GM19238 (cell line): ENCODE measurements at regions not wholly inside any gene's neighbourhood (a gene's known extent, or its start where the extent isn't known, plus 50 kb on each side); places are given as distances from the start of the nearest gene placed in this dataset.
"Not testable (repeated sequence)": the region's sequence is repeated elsewhere in the genome, so short reads cannot be mapped to it uniquely, and the experiment has no call there.

Experiments used
- DNase-seq: peaks from one replicate; pipeline ENCODE4 v3.0.0; 2011; ENCODE audit warnings: low spot score; ENCODE audit not compliant: insufficient read length

- not testable (repeated sequence) for DNase-seq
Measured at GRCh38 chr16:33992513-33993177, 533.2 kb downstream of the TP53TG3F start.

- DNase-seq: not testable (repeated sequence)
Measured at GRCh38 chr16:33994207-33994606, 534.8 kb downstream of the TP53TG3F start.

GRCh38 chr16:33995821-33996372 is 536.5 kb downstream of the TP53TG3F start:
- not testable (repeated sequence) for DNase-seq

- not testable (repeated sequence) for DNase-seq
Measured at GRCh38 chr16:34001184-34001583, 541.8 kb downstream of the TP53TG3F start.

- DNase-seq: not testable (repeated sequence)
Measured at GRCh38 chr16:34001961-34002360, 542.5 kb downstream of the TP53TG3F start.

GRCh38 chr16:34014841-34015820 is 555.7 kb downstream of the TP53TG3F start:
- DNase-seq: not testable (repeated sequence)

GRCh38 chr16:34018277-34018676 is 558.9 kb downstream of the TP53TG3F start:
- DNase-seq: not testable (repeated sequence)

- no peak for DNase-seq
Measured at GRCh38 chr16:34050787-34051320, 591.4 kb downstream of the TP53TG3F start.

GRCh38 chr16:34054137-34054536 is 594.7 kb downstream of the TP53TG3F start:
- DNase-seq: no peak

GRCh38 chr16:34054969-34055368 is 595.6 kb downstream of the TP53TG3F start:
- no peak for DNase-seq

GRCh38 chr16:34062620-34063253 is 603.3 kb downstream of the TP53TG3F start:
- DNase-seq: not testable (repeated sequence)

GRCh38 chr16:34063498-34064157 is 604.2 kb downstream of the TP53TG3F start:
- not testable (repeated sequence) for DNase-seq

GRCh38 chr16:34064602-34065001 is 605.2 kb downstream of the TP53TG3F start:
- DNase-seq: not testable (repeated sequence)

- DNase-seq: not testable (repeated sequence)
Measured at GRCh38 chr16:34069731-34070130, 610.3 kb downstream of the TP53TG3F start.

- DNase-seq: no peak
Measured at GRCh38 chr16:34078691-34079090, 619.3 kb downstream of the TP53TG3F start.

- not testable (repeated sequence) for DNase-seq
Measured at GRCh38 chr16:34085038-34085437, 625.6 kb downstream of the TP53TG3F start.

GRCh38 chr16:34095006-34095405 is 635.6 kb downstream of the TP53TG3F start:
- DNase-seq: not testable (repeated sequence)

GRCh38 chr16:34096911-34097310 is 637.5 kb downstream of the TP53TG3F start:
- DNase-seq: not testable (repeated sequence)

- DNase-seq: not testable (repeated sequence)
Measured at GRCh38 chr16:34097326-34097725, 637.9 kb downstream of the TP53TG3F start.

- not testable (repeated sequence) for DNase-seq
Measured at GRCh38 chr16:34098033-34098432, 638.6 kb downstream of the TP53TG3F start.
